Common myeloid progenitor, CD34-positive (primary cell): ENCODE measurements at regions not wholly inside any gene's neighbourhood (a gene's known extent, or its start where the extent isn't known, plus 50 kb on each side); places are given as distances from the start of the nearest gene placed in this dataset.
"Not testable (repeated sequence)": the region's sequence is repeated elsewhere in the genome, so short reads cannot be mapped to it uniquely, and the experiment has no call there.

Source experiments
- CTCF ChIA-PET: fragments of 350-600 bp; sonication (Branson Sonifier 250); formaldehyde crosslinking; loops from one replicate; lab custom pipeline; 2021; ENCODE audit warnings: antibody characterized with exemption; lab: Charles Lee
- POLR2A ChIA-PET: fragments of 350-600 bp; sonication (Branson Sonifier 250); formaldehyde crosslinking; loops from one replicate; lab custom pipeline; 2021; ENCODE audit warnings: antibody characterized with exemption; lab: Charles Lee
- DNase-seq, 3 donors: peaks; one replicate each; pipeline versions ENCODE4 v3.0.0 to v3.0.0-alpha.2; 2013
- H3K27ac ChIP-seq, 2 experiments: 1 replicate in 1 of 2; 2 replicates in 1 of 2; pipeline ENCODE4 v1.7.0; 2013; ENCODE audit warnings: inconsistent platforms in 2 of 2, low read length in 2 of 2, mild to moderate bottlenecking in 2 of 2, low read depth in 1 of 2, moderate library complexity in 1 of 2; ENCODE audit not compliant: severe bottlenecking in 2 of 2, insufficient read depth in 1 of 2, poor library complexity in 1 of 2
- H3K27me3 ChIP-seq, 5 experiments: replicated peaks in 2 of 5; 1 replicate in 3 of 5; 2 replicates in 2 of 5; pipeline versions ENCODE4 v1.6.1 to v1.7.0; 2013; ENCODE audit warnings: low read length in 4 of 5, mild to moderate bottlenecking in 2 of 5, moderate library complexity in 2 of 5, inconsistent platforms in 1 of 5; ENCODE audit not compliant: insufficient read depth in 5 of 5, control insufficient read depth in 4 of 5
- H3K36me3 ChIP-seq, 4 experiments: 1 replicate in 2 of 4; 2 replicates in 2 of 4; pipeline versions ENCODE4 v1.6.1 to v1.7.0; 2013; ENCODE audit warnings: low read length in 3 of 4, control low read depth in 1 of 4, mild to moderate bottlenecking in 1 of 4; ENCODE audit not compliant: control insufficient read depth in 4 of 4, insufficient read depth in 4 of 4
- H3K4me1 ChIP-seq, 4 experiments: 1 replicate in 3 of 4; 2 replicates in 1 of 4; pipeline versions ENCODE4 v1.6.1 to v1.7.1; 2013; ENCODE audit warnings: low read length in 3 of 4, mild to moderate bottlenecking in 3 of 4, control low read depth in 1 of 4, inconsistent platforms in 1 of 4, moderate library complexity in 1 of 4; ENCODE audit not compliant: control insufficient read depth in 4 of 4, insufficient read depth in 4 of 4; ENCODE audit errors: control extremely low read depth in 1 of 4
- H3K4me3 ChIP-seq, 7 experiments: 1 replicate in 4 of 7; 2 replicates in 3 of 7; pipeline versions ENCODE4 v1.5.1 to v1.7.0; 2013; ENCODE audit warnings: mild to moderate bottlenecking in 7 of 7, low read length in 6 of 7, moderate library complexity in 6 of 7, inconsistent platforms in 2 of 7, low read depth in 2 of 7, control low read depth in 1 of 7; ENCODE audit not compliant: insufficient read depth in 4 of 7, control insufficient read depth in 1 of 7; ENCODE audit errors: extremely low read depth in 1 of 7
- H3K9me3 ChIP-seq, 5 experiments: 1 replicate in 4 of 5; 2 replicates in 1 of 5; pipeline versions ENCODE4 v1.6.1 to v1.7.1; 2013; ENCODE audit warnings: low read length in 4 of 5, mild to moderate bottlenecking in 2 of 5, inconsistent platforms in 1 of 5, low read depth in 1 of 5, moderate library complexity in 1 of 5; ENCODE audit not compliant: control insufficient read depth in 4 of 5, insufficient read depth in 2 of 5; ENCODE audit errors: control extremely low read depth in 1 of 5
- WGBS: methylation state at CpG from one replicate; pipeline ENCODE4 v1.1.5; 2013; ENCODE audit not compliant: insufficient coverage; 5-methylcytosine and 5-hydroxymethylcytosine counted together

GRCh38 chr4:146112389-146112788 is 63.1 kb upstream of the LSM6 start:
- no peak overlapping the region for H3K4me3 ChIP-seq
- peak in 1 of 3 donors; percentile 0 for DNase-seq
- H3K4me1 ChIP-seq = peaks cover 0 to 3% (median 0%) of the 10 kb centered on the region in 4 experiments
- H3K27me3 ChIP-seq = no peaks in the 10 kb centered on the region
- H3K36me3 ChIP-seq = no peaks in the 10 kb centered on the region
- H3K9me3 ChIP-seq = no peaks in the 10 kb centered on the region
- H3K27ac ChIP-seq = no peak overlapping the region
- ChIA-PET CTCF (no interaction called here), POLR2A (interaction anchor here (0.6 kb wide), 1 partner anchor 1442 kb away, joined by 7 read pairs; no protein-coding TSS in a partner anchor)

- Histone ChIP-seq H3K27me3 (no peaks in the 10 kb centered on the region), H3K4me3 (no peak overlapping the region), H3K27ac (no peak overlapping the region), H3K36me3 (no peaks in the 10 kb centered on the region), H3K4me1 (peaks cover 0 to 3% (median 0%) of the 10 kb centered on the region in 4 experiments), H3K9me3 (no peaks in the 10 kb centered on the region)
- DNase-seq = peak in 2 of 3 donors; percentile 8 to 11
- ChIA-PET CTCF (interaction anchor here (1.3 kb wide), 1 partner anchor 11 kb away, joined by 3 read pairs; no protein-coding TSS in a partner anchor), POLR2A (no interaction called here)
- WGBS = 100% methylated on average over 2 of the region's 4 CpGs
These were observed 64.5 kb upstream of the LSM6 start for GRCh38 chr4:146110871-146111485.

- ChIA-PET CTCF (no interaction called here), POLR2A (no interaction called here)
- no CpG with 5 or more reads among the region's 1 CpG for WGBS
- DNase-seq = no peak
- no peaks in the 10 kb centered on the region for H3K27me3 ChIP-seq
- H3K9me3 ChIP-seq = no peaks in the 10 kb centered on the region
- H3K27ac ChIP-seq = no peak overlapping the region
- H3K4me1 ChIP-seq = peaks cover 0 to 3% (median 0%) of the 10 kb centered on the region in 4 experiments
- H3K36me3 ChIP-seq = no peaks in the 10 kb centered on the region
- no peak overlapping the region for H3K4me3 ChIP-seq
These were observed 66.8 kb upstream of the LSM6 start for GRCh38 chr4:146108756-146109155.

- H3K4me3 ChIP-seq = no peak overlapping the region
- no peak for DNase-seq
- no peak overlapping the region for H3K27ac ChIP-seq
- H3K27me3 ChIP-seq = no peaks in the 10 kb centered on the region
- WGBS = 90% methylated on average over 3 of the region's 3 CpGs
- H3K36me3 ChIP-seq = no peaks in the 10 kb centered on the region
- H3K4me1 ChIP-seq = peaks cover 0 to 3% (median 0%) of the 10 kb centered on the region in 4 experiments
- CTCF ChIA-PET = no interaction called here
- POLR2A ChIA-PET = no interaction called here
- H3K9me3 ChIP-seq = no peaks in the 10 kb centered on the region
These were observed 67.8 kb upstream of the LSM6 start for GRCh38 chr4:146107587-146108240.

GRCh38 chr4:146105464-146105863 is 70.1 kb upstream of the LSM6 start:
- WGBS = 100% methylated on average over 1 of the region's 1 CpG
- DNase-seq = peak in 1 of 3 donors; percentile 2
- no peak overlapping the region for H3K4me3 ChIP-seq
- H3K4me1 ChIP-seq = peaks cover 0 to 3% (median 0%) of the 10 kb centered on the region in 4 experiments
- CTCF ChIA-PET = no interaction called here
- POLR2A ChIA-PET = no interaction called here
- no peaks in the 10 kb centered on the region for H3K27me3 ChIP-seq
- H3K36me3 ChIP-seq = no peaks in the 10 kb centered on the region
- H3K27ac ChIP-seq = no peak overlapping the region
- H3K9me3 ChIP-seq = no peaks in the 10 kb centered on the region

GRCh38 chr4:146104541-146104940 is 71.0 kb upstream of the LSM6 start:
- Histone ChIP-seq H3K9me3 (no peaks in the 10 kb centered on the region), H3K4me3 (no peak overlapping the region), H3K4me1 (peaks cover 0 to 3% (median 0%) of the 10 kb centered on the region in 4 experiments), H3K27me3 (no peaks in the 10 kb centered on the region), H3K36me3 (no peaks in the 10 kb centered on the region), H3K27ac (no peak overlapping the region)
- POLR2A ChIA-PET = no interaction called here
- CTCF ChIA-PET = no interaction called here
- DNase-seq = no peak
- 100% methylated on average over 3 of the region's 4 CpGs for WGBS

- H3K4me3 ChIP-seq, H3K27ac ChIP-seq, H3K4me1 ChIP-seq, H3K27me3 ChIP-seq, DNase-seq, H3K9me3 ChIP-seq, POLR2A ChIA-PET, CTCF ChIA-PET, H3K36me3 ChIP-seq: not testable (repeated sequence)
- WGBS = 98% methylated on average over 6 of the region's 9 CpGs
These were observed 71.5 kb upstream of the LSM6 start for GRCh38 chr4:146104052-146104451.
